GM18519 (cell line): ENCODE measurements at regions not wholly inside any gene's neighbourhood (a gene's known extent, or its start where the extent isn't known, plus 50 kb on each side); places are given as distances from the start of the nearest gene placed in this dataset.

Experiments used
- ATAC-seq: cut with Tn5 transposase; IDR thresholded peaks from one replicate; pipeline ENCODE4 v1.9.1; 2021; ENCODE audit warnings: mild to moderate bottlenecking, moderate library complexity; ENCODE audit not compliant: unreplicated experiment, low FRiP score

DNA sequence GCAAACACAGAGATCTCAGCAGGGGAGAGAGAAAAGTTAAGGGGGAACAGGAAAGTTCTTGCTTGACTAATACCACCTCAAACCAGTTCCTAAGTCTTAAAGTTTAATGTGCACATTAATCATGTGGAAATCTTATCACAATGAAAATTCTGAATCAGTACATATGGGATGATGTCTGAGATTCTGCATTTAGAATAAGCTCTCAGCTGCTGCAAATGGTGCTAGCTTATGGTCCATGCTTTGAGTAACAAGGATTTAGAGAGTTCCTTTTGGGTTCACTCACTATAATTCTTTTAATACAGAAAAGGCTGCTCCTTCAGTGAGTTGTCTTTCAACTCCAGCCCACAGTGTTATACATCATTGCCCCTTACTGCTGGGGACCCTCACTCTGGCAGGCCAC lies 99.5 kb upstream of the THRB start:
- ATAC-seq: no peak

DNA sequence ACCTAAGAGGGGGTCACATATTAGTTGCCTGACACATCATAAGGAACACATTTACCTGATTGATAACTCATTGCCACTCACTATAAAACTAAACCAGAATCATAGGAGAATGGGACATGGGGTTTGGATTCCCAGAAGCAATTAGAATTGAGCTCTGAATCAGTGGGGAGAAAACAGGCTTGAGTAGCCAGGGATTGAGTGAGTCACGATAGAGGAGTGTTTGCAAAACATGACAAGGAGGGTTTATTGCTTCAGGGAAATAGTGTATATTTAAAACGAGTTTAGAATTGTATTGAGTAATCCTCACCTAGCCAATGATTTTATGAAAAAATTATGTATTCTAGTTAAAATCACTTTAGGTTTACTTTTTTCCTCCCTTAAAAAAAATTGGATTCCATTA lies 101.1 kb upstream of the THRB start:
- no peak for ATAC-seq

DNA sequence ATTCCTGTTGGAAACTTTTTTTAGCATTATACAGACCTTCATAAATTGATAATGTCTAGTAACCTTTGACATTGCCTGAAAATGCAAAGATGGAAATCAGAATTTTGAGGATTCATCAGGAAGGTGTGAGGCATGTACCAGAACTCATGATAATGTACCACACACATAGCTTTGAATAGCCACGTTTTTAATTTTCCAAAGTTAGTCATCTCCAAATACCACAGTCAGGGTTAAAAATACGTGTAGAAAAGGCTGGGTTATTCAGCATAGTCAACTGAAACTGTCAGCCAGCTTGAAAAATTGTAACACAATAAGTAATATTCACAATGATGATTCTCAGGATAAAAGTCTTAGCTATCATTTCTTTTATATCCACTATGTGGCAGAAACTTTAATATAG lies 102.0 kb upstream of the THRB start:
- ATAC-seq: no peak

DNA sequence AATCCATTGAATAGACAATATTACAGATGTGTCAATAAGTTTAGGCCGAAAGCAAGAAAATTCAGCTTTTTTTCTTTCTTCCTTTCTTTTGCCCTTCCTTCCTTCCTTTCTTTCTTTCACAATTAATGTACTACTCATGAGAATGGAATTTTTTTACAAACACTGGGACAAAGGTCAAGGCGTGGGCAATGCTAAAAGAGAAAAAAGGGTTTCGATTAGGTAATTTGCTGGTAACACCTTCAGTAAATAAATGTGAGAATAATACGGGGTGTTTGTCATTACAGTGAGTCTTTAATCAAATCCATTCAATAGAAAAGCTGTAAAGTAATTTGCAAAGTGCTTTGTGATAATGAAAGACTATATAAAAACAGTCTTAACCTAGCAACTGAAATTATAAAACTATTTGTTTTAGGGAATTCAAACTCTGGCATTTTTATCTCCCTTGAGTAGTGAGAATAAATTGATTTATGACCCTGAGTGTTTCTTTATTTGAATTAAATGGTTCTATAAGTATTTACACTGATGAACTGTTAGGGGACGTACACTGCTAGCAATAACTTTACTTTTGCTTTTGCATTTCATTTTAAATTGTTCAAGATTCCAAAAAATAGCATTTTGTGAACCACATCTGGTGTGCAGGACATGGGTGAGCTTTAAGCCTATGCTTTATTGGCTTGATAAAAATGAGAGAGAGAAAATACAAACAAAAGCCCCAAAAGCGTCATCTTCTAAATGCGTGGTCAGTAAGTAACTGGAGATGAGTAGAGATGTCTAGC lies 104.2 kb upstream of the THRB start:
- ATAC-seq: no peak

DNA sequence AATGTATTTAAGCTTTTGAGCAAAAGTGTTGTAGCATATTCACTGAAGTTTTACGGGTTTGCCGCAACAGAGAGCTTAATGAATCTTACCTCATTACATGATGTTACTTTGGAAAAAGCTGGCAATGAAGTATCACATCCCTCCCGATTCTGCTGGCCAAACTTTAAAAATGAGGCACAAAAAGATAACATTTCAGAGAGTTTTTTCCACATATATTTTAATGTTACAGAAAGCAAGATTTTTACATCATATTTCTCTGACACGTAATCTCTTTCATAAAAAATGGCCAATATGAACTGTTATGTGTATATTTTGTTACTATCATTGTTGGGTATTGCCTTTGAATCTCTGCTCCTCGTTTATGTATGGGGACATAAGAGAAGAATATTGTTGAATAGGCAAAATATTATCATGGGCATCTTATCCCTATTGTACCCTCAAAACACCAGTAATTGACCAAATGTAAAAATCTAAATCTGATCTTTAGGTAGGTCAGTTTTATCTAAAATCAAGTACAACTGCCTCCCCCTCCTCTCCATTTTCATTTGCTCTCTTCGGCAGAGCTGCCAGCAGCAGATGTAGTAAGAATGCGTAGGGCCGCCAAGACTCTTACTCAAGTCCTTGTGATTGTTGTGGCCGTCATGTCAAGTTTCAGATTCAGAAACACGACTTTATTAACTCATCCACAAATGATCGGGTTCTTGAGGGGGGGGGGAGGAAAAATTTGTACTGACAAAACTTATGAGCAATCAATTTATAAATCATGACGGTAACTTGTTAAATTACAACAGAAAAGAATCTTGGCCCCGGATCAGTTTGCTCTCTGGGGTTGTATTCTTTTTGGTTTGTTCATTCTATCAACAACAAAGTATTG lies 106.7 kb upstream of the THRB start:
- ATAC-seq: no peak

DNA sequence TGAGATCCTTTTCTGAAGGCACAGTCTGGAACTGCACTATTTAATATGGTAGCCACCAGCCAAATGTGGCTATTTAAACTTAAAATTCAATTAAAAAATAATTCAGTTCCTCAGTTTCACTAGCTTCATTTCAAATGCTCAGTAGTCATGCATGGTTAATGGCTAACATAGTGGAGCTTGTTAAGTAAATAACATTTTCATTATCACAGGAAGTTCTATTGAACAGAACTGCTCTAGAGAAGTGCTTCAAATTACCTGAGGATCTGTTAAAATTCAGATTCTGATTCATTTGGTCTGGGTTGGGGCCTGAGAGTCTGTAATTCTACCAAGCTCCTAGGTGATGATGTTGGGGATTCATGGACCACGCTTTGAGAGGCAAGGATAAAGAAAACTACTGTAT lies 109.6 kb upstream of the THRB start:
- ATAC-seq: no peak

DNA sequence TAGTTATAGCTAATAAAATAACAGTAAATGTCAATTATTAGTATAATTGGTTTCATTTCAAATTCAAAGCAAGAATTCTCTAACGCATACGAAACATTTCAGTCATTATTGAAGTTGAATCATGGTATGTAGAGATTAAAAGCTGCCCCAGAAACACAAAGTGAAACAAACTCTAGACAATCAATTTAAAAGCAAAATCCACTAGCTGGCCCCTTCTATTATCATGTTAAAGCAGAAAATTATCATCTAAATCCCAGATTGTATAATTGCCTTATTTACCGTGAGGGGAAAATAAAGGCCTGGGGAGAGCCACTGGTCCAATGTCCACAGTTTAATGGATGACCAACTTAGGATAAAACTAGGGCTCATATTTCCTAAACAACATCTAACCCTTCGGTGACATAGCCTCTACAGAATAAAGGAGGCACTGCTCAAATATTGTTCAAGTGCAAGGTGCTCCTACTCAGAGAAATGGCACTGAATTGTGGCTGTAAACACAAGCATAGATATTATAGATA lies 110.9 kb upstream of the THRB start:
- no peak for ATAC-seq

DNA sequence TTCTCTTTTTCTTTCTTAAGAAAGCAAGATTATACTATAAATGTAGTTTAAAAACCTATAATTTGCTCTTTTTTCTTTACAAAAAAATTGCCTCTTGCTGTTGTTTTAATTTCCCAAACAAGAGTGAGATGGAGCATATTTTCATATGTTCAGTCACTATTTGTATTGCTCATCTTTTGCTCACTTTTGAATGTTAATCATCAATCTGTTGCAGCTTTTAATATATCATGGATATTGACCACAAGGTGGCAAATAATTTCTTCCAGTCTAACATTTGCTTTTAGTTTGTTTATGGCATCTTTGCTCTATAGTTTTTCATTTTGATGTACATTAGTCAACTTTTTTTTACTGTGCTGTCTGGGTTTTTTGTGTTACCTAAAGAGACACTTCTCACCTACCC lies 112.6 kb upstream of the THRB start:
- no peak for ATAC-seq

DNA sequence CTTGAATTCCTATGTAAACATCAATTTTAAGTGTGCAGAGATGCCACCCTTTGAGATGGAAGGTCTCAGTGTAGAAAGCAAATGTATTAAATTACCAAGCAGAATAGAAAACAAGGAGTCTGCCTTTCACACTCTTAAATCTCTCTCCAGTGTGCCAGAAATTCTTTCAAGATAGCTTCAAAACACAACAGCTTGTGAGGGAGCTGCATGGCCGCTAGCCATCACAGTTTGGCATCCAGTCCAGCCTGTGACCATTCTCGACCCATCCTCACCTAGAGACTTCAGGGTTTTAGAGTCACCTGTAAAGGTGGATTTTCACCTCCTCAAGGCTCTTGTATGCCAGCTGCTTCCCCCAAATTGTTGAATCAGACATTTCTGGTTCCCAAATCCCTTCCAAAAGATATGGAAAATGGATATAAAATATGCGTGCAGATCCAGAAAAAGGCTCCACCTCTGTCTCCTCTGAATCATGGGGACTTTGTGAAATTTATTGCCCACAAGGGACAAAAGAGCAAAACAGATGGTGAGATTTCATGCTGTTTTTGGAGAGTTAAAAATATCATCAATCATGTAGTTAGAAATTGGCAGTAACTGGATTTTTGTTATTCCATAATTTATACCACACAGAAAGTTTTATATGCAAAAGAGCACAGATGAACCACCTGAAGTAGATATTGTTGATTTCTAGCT lies 114.2 kb upstream of the THRB start:
- ATAC-seq: no peak

DNA sequence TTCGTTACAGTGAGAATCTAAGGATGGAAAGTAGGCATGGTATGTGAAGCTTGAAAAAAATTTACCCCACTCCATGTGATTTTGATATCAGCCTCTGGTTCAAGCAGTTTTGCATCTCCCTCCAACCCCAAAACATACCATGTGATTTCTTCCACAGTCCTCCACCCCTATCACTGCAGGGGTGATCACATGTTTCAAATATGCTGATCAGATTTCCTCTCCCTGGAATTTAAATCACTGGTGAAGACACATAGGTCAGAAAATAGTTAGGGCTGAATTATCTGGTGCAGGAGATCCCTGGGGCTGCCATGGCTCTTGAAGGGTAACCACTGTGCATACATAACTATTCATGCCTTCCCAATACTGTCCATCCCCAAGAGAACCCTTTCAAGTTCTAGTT lies 119.7 kb upstream of the THRB start:
- no peak for ATAC-seq

DNA sequence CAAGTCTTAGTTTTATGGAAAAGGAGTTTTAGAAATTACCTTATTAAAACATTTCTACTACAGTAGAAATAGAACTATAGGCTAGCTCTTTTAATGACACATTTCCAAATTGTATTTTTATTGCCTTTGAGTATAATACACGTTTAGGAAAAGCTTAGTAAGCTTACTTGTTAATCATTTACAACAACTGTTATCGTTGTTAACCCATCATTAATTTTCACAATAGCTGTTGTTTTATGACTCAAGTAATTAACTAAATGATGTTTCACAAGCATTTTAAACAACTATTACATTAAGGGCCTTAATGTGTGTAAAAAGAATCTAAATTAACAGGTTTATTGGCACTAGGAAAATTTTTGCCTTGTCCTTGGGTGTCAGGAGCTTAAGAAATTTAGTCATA lies 120.5 kb upstream of the THRB start:
- ATAC-seq: no peak

DNA sequence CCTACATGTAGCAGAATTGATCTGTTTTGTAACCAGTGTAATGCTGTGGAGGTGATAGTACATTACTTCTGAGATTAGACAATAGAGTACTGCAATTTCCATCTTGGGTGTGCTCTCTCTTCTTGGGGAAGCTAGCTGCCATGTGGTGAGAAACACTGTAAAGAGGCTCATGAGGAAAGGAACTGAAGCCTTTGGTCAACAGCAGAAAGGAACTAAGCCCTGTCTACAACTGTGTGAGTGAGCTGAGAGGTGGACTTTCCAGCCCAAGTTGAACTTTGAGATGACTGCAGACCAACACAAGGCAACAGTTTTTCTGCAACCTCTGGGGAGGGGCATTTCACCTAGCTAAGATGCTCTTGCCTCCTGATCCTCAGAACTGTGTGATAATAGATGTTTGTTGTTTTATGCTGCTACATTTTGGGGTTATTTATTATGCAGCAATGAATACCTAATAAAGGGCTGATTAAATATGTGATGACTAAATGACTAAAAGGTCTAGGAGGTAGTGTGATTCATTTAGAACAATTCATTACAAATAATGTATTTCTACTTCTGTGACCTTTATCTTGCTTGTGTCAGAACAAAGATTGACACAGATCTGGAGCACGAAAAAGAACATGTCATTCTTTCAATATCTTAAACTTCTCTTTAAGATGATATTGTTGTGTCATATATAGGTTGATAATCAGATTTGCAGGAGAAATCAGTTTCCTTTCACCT lies 121.6 kb upstream of the THRB start:
- no peak for ATAC-seq

DNA sequence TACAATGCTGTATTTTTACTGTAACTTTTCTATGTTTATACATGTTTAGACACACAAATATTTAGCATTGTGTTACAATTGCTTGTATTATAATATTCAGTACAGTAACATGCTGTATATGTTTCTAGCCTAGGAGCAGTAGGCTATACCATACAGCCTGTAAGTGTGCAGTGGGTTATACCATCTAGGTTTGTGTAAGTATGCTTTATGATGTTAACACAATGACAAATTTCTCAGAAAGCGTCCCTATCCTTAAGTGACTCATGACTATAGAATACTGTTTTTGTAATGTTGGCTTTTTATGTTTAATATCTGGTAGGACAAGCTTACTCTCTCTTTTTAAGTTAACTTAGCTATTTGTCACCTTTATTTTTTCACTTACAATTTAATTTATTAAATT lies 127.5 kb upstream of the THRB start:
- ATAC-seq: no peak

DNA sequence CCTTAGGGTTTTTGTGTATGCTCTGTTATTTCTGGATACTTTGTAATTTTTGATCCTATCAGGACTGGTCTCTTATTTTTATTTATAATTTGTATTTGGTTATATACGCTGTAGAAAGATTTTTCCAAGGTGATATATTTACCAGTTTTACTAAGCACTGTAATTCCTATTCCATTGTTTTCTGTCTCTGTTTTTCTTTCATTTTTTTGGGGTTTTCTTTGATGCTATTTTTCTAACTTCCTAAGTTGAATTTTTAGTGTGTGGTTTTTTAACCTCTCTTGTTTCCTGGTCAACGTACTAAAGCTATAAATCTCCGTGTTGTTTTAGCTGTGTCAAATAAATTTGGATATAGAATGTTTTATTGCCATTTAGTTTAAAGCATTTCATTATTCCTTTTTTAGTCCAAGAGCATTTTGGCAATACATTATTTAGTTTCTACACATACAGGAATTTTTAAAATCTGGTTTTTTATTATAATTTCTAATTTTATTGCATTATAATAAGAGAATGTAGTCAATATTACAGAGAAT lies 128.1 kb upstream of the THRB start:
- ATAC-seq: no peak

DNA sequence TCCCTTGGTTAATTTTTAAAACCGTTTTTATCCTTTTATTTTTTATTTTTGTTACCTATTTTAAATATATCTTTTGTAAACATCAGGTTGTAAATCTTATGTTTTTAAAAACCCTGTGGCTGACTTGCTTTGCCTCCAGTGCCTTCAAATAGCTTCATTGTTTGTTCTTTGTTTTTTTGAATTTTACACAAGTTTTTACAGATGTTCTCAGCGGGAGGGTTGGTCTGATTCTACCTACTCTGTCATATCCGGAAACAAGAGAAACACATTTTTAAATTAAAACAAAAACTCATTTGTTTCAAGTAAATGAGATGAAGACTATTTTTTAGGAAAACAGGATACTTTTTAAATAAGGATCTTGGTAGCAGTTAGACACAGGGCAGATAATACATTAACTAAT lies 129.0 kb upstream of the THRB start:
- no peak for ATAC-seq

DNA sequence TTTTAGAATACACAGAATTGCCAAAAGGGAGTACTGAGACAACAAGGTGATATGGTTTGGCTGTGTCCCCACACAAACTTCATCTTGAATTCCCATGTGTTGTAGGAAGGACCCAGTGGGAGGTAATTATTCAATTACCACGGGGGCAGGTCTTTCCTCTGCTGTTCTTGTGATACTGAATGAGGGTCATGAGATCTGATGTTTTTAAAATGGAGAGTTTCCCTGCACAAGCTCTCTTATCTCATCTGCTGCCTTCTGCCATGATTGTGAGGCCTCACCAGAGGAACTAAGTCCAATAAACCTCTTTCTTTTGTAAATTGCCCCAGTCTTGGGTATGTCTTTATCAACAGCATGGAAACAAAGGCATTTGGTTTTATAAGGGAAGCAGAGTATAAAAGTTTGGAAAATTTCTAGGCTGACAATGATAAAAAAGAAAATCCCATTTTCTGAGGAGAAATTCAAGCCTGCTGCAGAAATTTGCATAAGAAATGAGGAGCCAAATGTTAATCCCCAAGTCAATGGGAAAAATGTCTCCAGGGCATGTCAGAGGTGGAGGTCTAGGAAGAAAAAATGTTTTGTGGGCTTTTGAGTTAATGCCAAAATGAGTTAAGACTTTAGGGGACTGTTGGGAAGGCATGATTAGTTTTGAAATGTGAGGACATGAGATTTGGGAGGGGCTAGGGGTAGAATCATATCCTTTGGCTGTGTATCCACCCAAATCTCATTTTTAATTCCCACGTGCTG lies 130.5 kb upstream of the THRB start:
- no peak for ATAC-seq

DNA sequence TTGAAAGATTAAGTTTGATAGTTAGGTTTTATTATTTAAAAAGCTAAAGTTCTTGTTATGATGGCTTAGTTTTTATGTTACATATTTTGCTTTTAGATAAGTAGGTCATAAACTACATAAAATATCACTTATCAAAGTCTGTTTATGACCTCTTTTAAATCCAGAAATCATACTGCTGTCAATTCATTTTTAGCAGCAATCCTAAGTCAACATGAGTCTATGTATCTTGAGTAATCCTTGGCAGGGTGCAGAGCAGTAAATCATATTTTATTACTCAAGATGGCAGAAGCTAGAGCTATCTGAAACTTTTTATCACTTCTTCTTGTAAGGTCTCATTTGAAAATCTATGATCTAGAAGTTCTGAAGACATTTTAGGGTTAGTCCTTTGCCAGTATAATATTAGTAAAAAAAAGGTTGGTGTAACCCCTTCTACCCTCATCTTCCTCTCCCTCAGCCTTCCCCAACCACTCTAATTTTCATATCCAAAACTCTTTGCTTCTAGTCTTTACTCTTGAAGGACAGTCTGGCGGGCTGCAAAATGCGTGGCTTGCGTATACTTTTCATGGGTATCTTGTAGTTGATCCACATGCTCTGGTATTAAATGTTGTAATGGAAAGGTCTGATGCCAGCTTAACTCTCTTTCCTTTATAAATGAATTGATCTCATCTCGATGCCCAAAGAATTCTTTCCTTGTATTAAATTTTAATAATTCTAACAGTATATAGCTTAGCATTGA lies 134.0 kb upstream of the THRB start:
- no peak for ATAC-seq

DNA sequence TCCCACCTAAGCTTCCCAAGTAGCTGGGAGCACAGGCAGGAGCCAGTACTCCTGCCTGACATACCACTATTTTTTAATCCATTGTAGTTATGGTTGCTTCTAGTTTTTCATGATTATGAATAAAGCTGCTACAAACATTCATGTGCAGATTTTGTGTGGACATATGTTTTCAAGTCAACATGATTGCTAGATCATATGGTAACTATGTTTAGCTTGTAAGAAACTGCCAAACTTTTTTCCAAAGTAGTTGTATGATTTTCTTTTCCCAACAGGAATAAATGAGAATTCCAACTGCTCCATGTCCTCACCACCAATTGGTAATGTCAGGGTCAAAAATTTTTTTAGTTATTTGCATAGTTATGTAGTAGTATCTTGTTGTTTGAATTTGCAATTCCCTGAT lies 136.8 kb upstream of the THRB start:
- ATAC-seq: no peak

DNA sequence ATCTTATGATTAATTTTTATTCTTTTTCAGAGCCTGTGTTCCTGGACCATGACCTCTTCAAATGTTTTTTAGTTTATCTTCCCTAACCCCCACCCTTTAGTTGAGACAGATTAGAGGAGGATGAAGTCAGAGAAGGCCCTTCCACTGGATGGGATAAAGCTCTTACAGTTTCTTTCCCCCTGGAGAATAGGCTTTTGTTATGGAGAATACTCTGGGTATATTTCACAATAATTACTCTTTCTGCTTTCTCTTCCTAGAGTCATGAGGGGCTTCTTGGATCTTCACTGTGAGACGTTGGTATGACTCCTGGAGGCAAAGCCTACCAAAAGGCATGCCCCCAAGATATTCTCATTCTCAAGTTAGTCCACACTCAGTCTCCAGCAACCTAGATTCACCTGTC lies 144.4 kb upstream of the THRB start:
- ATAC-seq: no peak
